Neural progenitor cell (in vitro differentiated cells): ENCODE measurements at regions not wholly inside any gene's neighbourhood (a gene's known extent, or its start where the extent isn't known, plus 50 kb on each side); places are given as distances from the start of the nearest gene placed in this dataset.

Experiments used
- DNase-seq: peaks from one replicate; pipeline ENCODE4 v3.0.0-alpha.2; 2016; ENCODE audit warnings: low spot score
- H2AFZ ChIP-seq: fragments of 200-600 bp; sonication (generic); replicated peaks from 2 replicates; pipeline ENCODE4 v1.6.1; 2016; ENCODE audit warnings: antibody characterized with exemption
- H3F3A ChIP-seq: fragments of 200-600 bp; sonication (generic); 2 replicates; pipeline ENCODE4 v1.6.1; 2016; ENCODE audit warnings: antibody characterized with exemption, low read depth
- H3K27ac ChIP-seq: fragments of 200-600 bp; sonication (generic); 2 replicates; pipeline ENCODE4 v1.5.1; 2016; ENCODE audit warnings: mild to moderate bottlenecking
- H3K27me3 ChIP-seq: fragments of 200-600 bp; sonication (generic); 2 replicates; pipeline ENCODE4 v1.6.1; 2016; ENCODE audit warnings: mild to moderate bottlenecking, moderate library complexity
- H3K36me3 ChIP-seq: fragments of 200-600 bp; sonication (generic); 2 replicates; pipeline ENCODE4 v1.5.1; 2016
- H3K4me1 ChIP-seq: fragments of 200-600 bp; sonication (generic); 2 replicates; pipeline ENCODE4 v1.6.1; 2016; ENCODE audit warnings: mixed run types
- H3K4me2 ChIP-seq: fragments of 200-600 bp; sonication (generic); 2 replicates; pipeline ENCODE4 v1.6.1; 2016
- H3K4me3 ChIP-seq: fragments of 200-600 bp; sonication (generic); 2 replicates; pipeline ENCODE4 v1.5.1; 2016
- H3K79me2 ChIP-seq: fragments of 200-600 bp; sonication (generic); 2 replicates; pipeline ENCODE4 v1.6.1; 2016; ENCODE audit warnings: low read depth
- H3K9ac ChIP-seq: fragments of 200-600 bp; sonication (generic); 2 replicates; pipeline ENCODE4 v1.6.1; 2016
- H3K9me3 ChIP-seq: fragments of 200-600 bp; sonication (generic); 2 replicates; pipeline ENCODE4 v1.5.1; 2016; ENCODE audit warnings: low read depth
- H4K20me1 ChIP-seq: fragments of 200-600 bp; sonication (generic); 2 replicates; pipeline ENCODE4 v1.6.1; 2016; ENCODE audit warnings: low read depth
- H3K27ac Mint-ChIP-seq: 3 replicates; pipeline ENCODE4 v1.8.0; 2021; ENCODE audit warnings: mixed read lengths
- H3K27me3 Mint-ChIP-seq: 2 replicates; pipeline ENCODE4 v1.8.0; 2022; ENCODE audit warnings: low read depth, mild to moderate bottlenecking, inconsistent platforms, moderate library complexity, mixed read lengths; ENCODE audit not compliant: insufficient read depth
- H3K36me3 Mint-ChIP-seq: 3 replicates; pipeline ENCODE4 v1.8.0; 2021; ENCODE audit warnings: mixed read lengths
- H3K4me1 Mint-ChIP-seq: 3 replicates; pipeline ENCODE4 v1.8.0; 2021; ENCODE audit warnings: mixed read lengths
- H3K4me3 Mint-ChIP-seq: 3 replicates; pipeline ENCODE4 v1.8.0; 2021; ENCODE audit warnings: mild to moderate bottlenecking, moderate library complexity, mixed read lengths
- H3K9me3 Mint-ChIP-seq: 3 replicates; pipeline ENCODE4 v1.8.0; 2020; ENCODE audit warnings: mixed read lengths
- CTCF ChIP-seq: fragments of 200-600 bp; sonication (generic); IDR thresholded peaks from 2 replicates; pipeline ENCODE4 v1.5.1; 2017; ENCODE audit warnings: antibody characterized with exemption, mild to moderate bottlenecking
- EZH2 ChIP-seq: fragments of 200-600 bp; sonication (generic); IDR thresholded peaks from 2 replicates; pipeline ENCODE4 v1.6.1; 2017; ENCODE audit warnings: antibody characterized with exemption, mild to moderate bottlenecking, moderate library complexity
- EZH2phosphoT487 ChIP-seq: fragments of 200-600 bp; sonication (generic); IDR thresholded peaks from 2 replicates; pipeline ENCODE4 v1.6.1; 2017; ENCODE audit warnings: antibody characterized with exemption

GRCh38 chr6:21907291-21907690, 313.7 kb downstream of the SOX4 start:
- TF ChIP-seq CTCF, result no peak
- no peak for TF ChIP-seq EZH2
- no peak for TF ChIP-seq EZH2phosphoT487
- DNase-seq, result no peak
- H4K20me1 ChIP-seq, result no peaks in the 10 kb centered on the region
- H3K36me3 ChIP-seq, result no peaks in the 10 kb centered on the region
- Mint-ChIP-seq H3K4me3 (no peak overlapping the region), H3K27me3 (no peaks in the 10 kb centered on the region), H3K9me3 (no peaks in the 10 kb centered on the region), H3K36me3 (peaks cover 36% of the 10 kb centered on the region), H3K4me1 (peaks cover 17% of the 10 kb centered on the region), H3K27ac (no peak overlapping the region)
- no peak overlapping the region for H3K27ac ChIP-seq
- peaks cover 22% of the 10 kb centered on the region for H3K4me1 ChIP-seq
- no peak overlapping the region for H2AFZ ChIP-seq
- H3K9ac ChIP-seq, result no peak overlapping the region
- H3K4me2 ChIP-seq, result no peak overlapping the region
- H3F3A ChIP-seq, result peaks cover 11% of the 10 kb centered on the region
- peaks cover 20% of the 10 kb centered on the region for H3K79me2 ChIP-seq
- H3K9me3 ChIP-seq, result no peaks in the 10 kb centered on the region
- no peaks in the 10 kb centered on the region for H3K27me3 ChIP-seq
- no peak overlapping the region for H3K4me3 ChIP-seq

GRCh38 chr6:21908161-21908848, 314.8 kb downstream of the SOX4 start:
- Mint-ChIP-seq H3K9me3 (no peaks in the 10 kb centered on the region), H3K27me3 (no peaks in the 10 kb centered on the region), H3K4me1 (peaks cover 7% of the 10 kb centered on the region), H3K36me3 (peaks cover 45% of the 10 kb centered on the region), H3K27ac (peak overlapping the region; percentile 83), H3K4me3 (no peak overlapping the region)
- H2AFZ ChIP-seq, result peak overlapping the region; percentile 23
- H3K79me2 ChIP-seq, result peaks cover 20% of the 10 kb centered on the region
- H3K9ac ChIP-seq, result no peak overlapping the region
- no peak overlapping the region for H3K4me3 ChIP-seq
- no peaks in the 10 kb centered on the region for H3K36me3 ChIP-seq
- TF ChIP-seq EZH2phosphoT487 (no peak), CTCF (no peak), EZH2 (no peak)
- H3K27me3 ChIP-seq, result no peaks in the 10 kb centered on the region
- peaks cover 1% of the 10 kb centered on the region for H3F3A ChIP-seq
- H3K4me2 ChIP-seq, result peak overlapping the region; percentile 25
- peak; percentile 68 for DNase-seq
- no peaks in the 10 kb centered on the region for H4K20me1 ChIP-seq
- no peak overlapping the region for H3K27ac ChIP-seq
- no peaks in the 10 kb centered on the region for H3K9me3 ChIP-seq
- peaks cover 11% of the 10 kb centered on the region for H3K4me1 ChIP-seq

GRCh38 chr6:21909321-21909720, 315.8 kb downstream of the SOX4 start:
- TF ChIP-seq CTCF (no peak), EZH2 (no peak), EZH2phosphoT487 (no peak)
- Mint-ChIP-seq H3K4me3 (no peak overlapping the region), H3K36me3 (peaks cover 47% of the 10 kb centered on the region), H3K9me3 (no peaks in the 10 kb centered on the region), H3K4me1 (peaks cover 6% of the 10 kb centered on the region), H3K27ac (peak overlapping the region; percentile 13), H3K27me3 (no peaks in the 10 kb centered on the region)
- Histone ChIP-seq H2AFZ (no peak overlapping the region), H4K20me1 (no peaks in the 10 kb centered on the region), H3K4me3 (no peak overlapping the region), H3K4me1 (peaks cover 11% of the 10 kb centered on the region), H3F3A (no peaks in the 10 kb centered on the region), H3K9me3 (no peaks in the 10 kb centered on the region), H3K4me2 (no peak overlapping the region), H3K36me3 (no peaks in the 10 kb centered on the region), H3K9ac (no peak overlapping the region), H3K27ac (no peak overlapping the region), H3K27me3 (no peaks in the 10 kb centered on the region), H3K79me2 (peaks cover 17% of the 10 kb centered on the region)
- DNase-seq, result no peak
